HepG2 (cell line): ENCODE measurements at regions not wholly inside any gene's neighbourhood (a gene's known extent, or its start where the extent isn't known, plus 50 kb on each side); places are given as distances from the start of the nearest gene placed in this dataset.

Source experiments
- CTCF ChIP-seq: sonication (generic); formaldehyde crosslinking; IDR thresholded peaks from 2 replicates; pipeline ENCODE4 v1.5.0; 2020; ENCODE audit warnings: mild to moderate bottlenecking, missing genetic modification reagents, moderate library complexity
- EP300 ChIP-seq, 3 experiments: sonication (generic) in 1 of 3; formaldehyde crosslinking in 1 of 3; IDR thresholded peaks; 2 replicates each; pipeline versions ENCODE4 v1.5.1 to v1.6.1; 2011 to 2020; ENCODE audit warnings: low read depth in 2 of 3, low read length in 2 of 3, borderline replicate concordance in 1 of 3, improper control_type of control experiment in 1 of 3, mild to moderate bottlenecking in 1 of 3, missing genetic modification reagents in 1 of 3, moderate library complexity in 1 of 3
- ETV6 ChIP-seq: sonication (generic); formaldehyde crosslinking; conservative IDR thresholded peaks from 2 replicates; pipeline ENCODE4 v1.4.0; 2020; ENCODE audit warnings: missing genetic modification reagents
- MEF2D ChIP-seq: sonication (generic); formaldehyde crosslinking; IDR thresholded peaks from 2 replicates; pipeline ENCODE4 v1.5.1; 2020; ENCODE audit warnings: mild to moderate bottlenecking, missing genetic modification reagents
- NCOA1 ChIP-seq: sonication (generic); formaldehyde crosslinking; IDR thresholded peaks from 2 replicates; pipeline ENCODE4 v1.9.0; 2021; ENCODE audit warnings: missing genetic modification reagents
- NFRKB ChIP-seq: fragments of 450-650 bp; IDR thresholded peaks from 2 replicates; pipeline ENCODE4 v1.6.1; 2017
- POLR2A ChIP-seq, 2 experiments: IDR thresholded peaks; 2 replicates each; pipeline ENCODE4 v1.6.1; 2011; ENCODE audit warnings: low read depth in 2 of 2, low read length in 2 of 2, mild to moderate bottlenecking in 1 of 2, moderate library complexity in 1 of 2; ENCODE audit not compliant: insufficient read depth in 1 of 2
- POLR2AphosphoS5 ChIP-seq: IDR thresholded peaks from 2 replicates; pipeline ENCODE4 v1.6.1; 2012; ENCODE audit warnings: low read depth, low read length
- SIN3B ChIP-seq: fragments of 150-350 bp; IDR thresholded peaks from 2 replicates; pipeline ENCODE4 v1.6.1; 2014; ENCODE audit warnings: low read length
- ZBTB10 ChIP-seq: sonication (generic); formaldehyde crosslinking; IDR thresholded peaks from 2 replicates; pipeline ENCODE4 v1.4.0; 2020; ENCODE audit warnings: missing genetic modification reagents, borderline replicate concordance
- ZFX ChIP-seq: sonication (generic); formaldehyde crosslinking; IDR thresholded peaks from 2 replicates; pipeline ENCODE4 v1.4.0; 2020; ENCODE audit warnings: mild to moderate bottlenecking, low read depth, missing genetic modification reagents, moderate library complexity
- ZNF570 ChIP-seq: sonication (generic); formaldehyde crosslinking; IDR thresholded peaks from 2 replicates; pipeline ENCODE4 v1.4.0; 2020; ENCODE audit warnings: mild to moderate bottlenecking, missing genetic modification reagents, borderline replicate concordance
- ZNF816 ChIP-seq: sonication (generic); formaldehyde crosslinking; IDR thresholded peaks from 2 replicates; pipeline ENCODE4 v1.8.0; 2022; ENCODE audit warnings: missing genetic modification reagents, mild to moderate bottlenecking, borderline replicate concordance

GRCh38 chr11:128302425-128303186 is 284.8 kb downstream of the ETS1 start:
- no peak for TF ChIP-seq NFRKB
- no peak for TF ChIP-seq ETV6 (CRISPR knock-in tag)
- TF ChIP-seq ZFX (CRISPR knock-in tag), result no peak
- no peak for TF ChIP-seq SIN3B
- TF ChIP-seq ZBTB10, result no peak
- TF ChIP-seq POLR2A (IDR thresholded peaks at IDR 0.05; ENCODE audit: insufficient read depth in 1 of 2, low read depth in 2 of 2, low read length in 2 of 2), result no peak
- TF ChIP-seq CTCF (CRISPR knock-in tag), result no peak
- no peak for TF ChIP-seq ZNF816
- no peak for TF ChIP-seq POLR2AphosphoS5
- no peak for TF ChIP-seq ZNF570 (CRISPR knock-in tag)
- no peak for TF ChIP-seq EP300 (IDR thresholded peaks at IDR 0.05; ENCODE audit: low read depth in 2 of 2, low read length in 2 of 2)
- TF ChIP-seq EP300 (CRISPR knock-in tag; IDR thresholded peaks at IDR 0.05; ENCODE audit: borderline replicate concordance), result no peak
- no peak for TF ChIP-seq NCOA1
- no peak for TF ChIP-seq MEF2D (CRISPR knock-in tag)
